ENCODE measurements at regions not wholly inside any gene's neighbourhood (a gene's known extent, or its start where the extent isn't known, plus 50 kb on each side); places are given as distances from the start of the nearest gene placed in this dataset.

- no peak for TF ChIP-seq YY1 (IDR thresholded peaks at IDR 0.05; ENCODE audit: insufficient read depth, insufficient read length)
- TF ChIP-seq ZNF274 (IDR thresholded peaks at IDR 0.05; ENCODE audit: low read depth, low read length) = no peak
Measured at GRCh38 chr2:41881249-41881648, 166.6 kb upstream of the PKDCC start.

Measured in NT2/D1 (cell line).